Vagina (tissue), 2 donors: ENCODE measurements at regions not wholly inside any gene's neighbourhood (a gene's known extent, or its start where the extent isn't known, plus 50 kb on each side); places are given as distances from the start of the nearest gene placed in this dataset.

Experiments
- DNase-seq, 2 donors: peaks; one replicate each; pipeline ENCODE4 v3.0.0-alpha.2; 2017; ENCODE audit errors: extremely low spot score in 2 of 2
- H3K27ac ChIP-seq: fragments of 200-600 bp; sonication (generic); one replicate; pipeline ENCODE4 v1.5.1; 2019
- H3K27me3 ChIP-seq: fragments of 200-600 bp; sonication (generic); one replicate; pipeline ENCODE4 v1.5.1; 2019
- H3K36me3 ChIP-seq, 2 donors: fragments of 200-600 bp; sonication (generic); one replicate each; pipeline ENCODE4 v1.5.1; 2017 to 2019
- H3K4me1 ChIP-seq: fragments of 200-600 bp; sonication (generic); one replicate; pipeline ENCODE4 v1.5.1; 2019
- H3K4me3 ChIP-seq, 2 donors: fragments of 200-600 bp; sonication (generic); 1 replicate in 1 of 2; 2 replicates in 1 of 2; pipeline ENCODE4 v1.5.1; 2016 to 2019
- H3K9me3 ChIP-seq: fragments of 200-600 bp; sonication (generic); one replicate; pipeline ENCODE4 v1.5.1; 2019
- POLR2A ChIP-seq, 2 donors: fragments of 450-650 bp; IDR thresholded peaks; one replicate each; pipeline ENCODE4 v1.6.1; 2017; ENCODE audit warnings: antibody characterized with exemption in 2 of 2, mild to moderate bottlenecking in 2 of 2, moderate library complexity in 2 of 2
- POLR2AphosphoS5 ChIP-seq, 2 donors: sonication (generic); formaldehyde crosslinking; IDR thresholded peaks; one replicate each; pipeline ENCODE4 v1.9.0; 2017; ENCODE audit warnings: antibody characterized with exemption in 2 of 2, mild to moderate bottlenecking in 2 of 2, low read depth in 1 of 2; ENCODE audit not compliant: insufficient read depth in 1 of 2
- intact Hi-C: fragments of 100-400 bp; cut with DNase I; formaldehyde crosslinking; loops from one replicate; pipeline ENCODE4 v1.15.1; 2023
- TF ChIP-seq, protein P1 (sequence below), 3 experiments: fragments of 450-650 bp in 2 of 3; fragments of 200-600 bp in 1 of 3; sonication (generic) in 1 of 3; IDR thresholded peaks; one replicate each; pipeline ENCODE4 v1.5.1; 2017 to 2019; ENCODE audit warnings: antibody characterized with exemption in 3 of 3, mild to moderate bottlenecking in 2 of 3, moderate library complexity in 2 of 3

GRCh38 chr1:5551274-5551975 lies 440.8 kb downstream of the NPHP4 start:
- H3K4me1 ChIP-seq: no peaks in the 10 kb centered on the region
- peak in 1 of 2 donors; percentile 64 for DNase-seq
- H3K4me3 ChIP-seq: no peak overlapping the region
- no peaks in the 10 kb centered on the region for H3K27me3 ChIP-seq
- TF ChIP-seq, protein P1, sequence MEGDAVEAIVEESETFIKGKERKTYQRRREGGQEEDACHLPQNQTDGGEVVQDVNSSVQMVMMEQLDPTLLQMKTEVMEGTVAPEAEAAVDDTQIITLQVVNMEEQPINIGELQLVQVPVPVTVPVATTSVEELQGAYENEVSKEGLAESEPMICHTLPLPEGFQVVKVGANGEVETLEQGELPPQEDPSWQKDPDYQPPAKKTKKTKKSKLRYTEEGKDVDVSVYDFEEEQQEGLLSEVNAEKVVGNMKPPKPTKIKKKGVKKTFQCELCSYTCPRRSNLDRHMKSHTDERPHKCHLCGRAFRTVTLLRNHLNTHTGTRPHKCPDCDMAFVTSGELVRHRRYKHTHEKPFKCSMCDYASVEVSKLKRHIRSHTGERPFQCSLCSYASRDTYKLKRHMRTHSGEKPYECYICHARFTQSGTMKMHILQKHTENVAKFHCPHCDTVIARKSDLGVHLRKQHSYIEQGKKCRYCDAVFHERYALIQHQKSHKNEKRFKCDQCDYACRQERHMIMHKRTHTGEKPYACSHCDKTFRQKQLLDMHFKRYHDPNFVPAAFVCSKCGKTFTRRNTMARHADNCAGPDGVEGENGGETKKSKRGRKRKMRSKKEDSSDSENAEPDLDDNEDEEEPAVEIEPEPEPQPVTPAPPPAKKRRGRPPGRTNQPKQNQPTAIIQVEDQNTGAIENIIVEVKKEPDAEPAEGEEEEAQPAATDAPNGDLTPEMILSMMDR (IDR thresholded peaks at IDR 0.05): no peak
- TF ChIP-seq POLR2A (IDR thresholded peaks at IDR 0.05) (no peak), POLR2AphosphoS5 (IDR thresholded peaks at IDR 0.05; ENCODE audit: insufficient read depth in 1 of 2, low read depth in 1 of 2) (no peak)
- intact Hi-C loops: no loop called here
- no peaks in the 10 kb centered on the region for H3K36me3 ChIP-seq
- no peaks in the 10 kb centered on the region for H3K9me3 ChIP-seq
- H3K27ac ChIP-seq: no peak overlapping the region

GRCh38 chr1:5548266-5548665 lies 444.0 kb downstream of the NPHP4 start:
- intact Hi-C loops: no loop called here
- Histone ChIP-seq H3K4me1 (no peaks in the 10 kb centered on the region), H3K27ac (no peak overlapping the region), H3K9me3 (no peaks in the 10 kb centered on the region), H3K4me3 (no peak overlapping the region), H3K36me3 (no peaks in the 10 kb centered on the region), H3K27me3 (no peaks in the 10 kb centered on the region)
- no peak for DNase-seq
- TF ChIP-seq, protein P1 (IDR thresholded peaks at IDR 0.05): no peak
- TF ChIP-seq POLR2A (IDR thresholded peaks at IDR 0.05): no peak
- no peak for TF ChIP-seq POLR2AphosphoS5 (IDR thresholded peaks at IDR 0.05; ENCODE audit: insufficient read depth in 1 of 2, low read depth in 1 of 2)

DNA sequence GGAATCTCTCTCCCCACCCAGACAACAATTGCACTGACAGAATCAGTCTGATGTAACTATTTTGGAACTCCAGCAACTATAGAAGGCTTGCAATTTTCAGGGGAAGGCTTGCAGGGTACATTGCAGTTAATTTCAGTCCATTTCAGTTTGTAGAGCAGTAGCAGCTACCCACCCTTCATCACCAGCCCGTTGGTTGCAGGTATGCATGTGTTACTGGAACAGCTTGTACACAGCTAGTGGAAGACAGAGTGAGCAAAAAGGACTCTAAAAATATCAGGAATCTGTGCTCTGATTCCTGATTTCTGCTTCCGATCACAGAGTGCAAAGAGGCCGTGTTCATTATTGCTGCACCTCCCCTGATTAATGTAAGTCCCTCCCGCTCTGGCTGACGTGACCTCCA lies 449.0 kb downstream of the NPHP4 start:
- H3K36me3 ChIP-seq: no peaks in the 10 kb centered on the region
- H3K4me1 ChIP-seq: no peaks in the 10 kb centered on the region
- H3K4me3 ChIP-seq: no peak overlapping the region
- no peaks in the 10 kb centered on the region for H3K27me3 ChIP-seq
- DNase-seq: no peak
- H3K9me3 ChIP-seq: no peaks in the 10 kb centered on the region
- TF ChIP-seq, protein P1 (IDR thresholded peaks at IDR 0.05): no peak
- TF ChIP-seq POLR2AphosphoS5 (IDR thresholded peaks at IDR 0.05; ENCODE audit: insufficient read depth in 1 of 2, low read depth in 1 of 2) (no peak), POLR2A (IDR thresholded peaks at IDR 0.05) (no peak)
- intact Hi-C loops: no loop called here
- no peak overlapping the region for H3K27ac ChIP-seq

DNA sequence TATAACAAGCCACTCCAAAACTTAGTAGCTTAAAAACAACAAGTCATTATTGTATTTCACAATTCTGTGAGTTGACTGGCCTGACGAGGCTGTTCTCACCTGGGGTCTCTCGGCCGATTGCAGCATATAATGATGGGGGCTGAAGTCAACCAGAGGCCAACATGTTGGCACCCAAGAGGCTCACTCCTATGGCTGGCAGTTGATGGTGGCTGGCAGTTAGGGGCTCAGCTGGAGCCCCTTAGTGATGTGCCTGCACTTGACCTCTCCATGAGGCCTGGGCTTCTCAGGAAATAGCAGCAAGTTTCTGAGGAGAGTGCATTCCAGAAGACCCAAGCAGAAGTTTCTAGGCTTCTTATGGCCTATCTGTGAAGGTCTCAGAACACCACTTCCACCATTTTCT lies 459.4 kb downstream of the NPHP4 start:
- Histone ChIP-seq H3K9me3 (no peaks in the 10 kb centered on the region), H3K36me3 (no peaks in the 10 kb centered on the region), H3K4me3 (no peak overlapping the region), H3K27ac (no peak overlapping the region), H3K4me1 (no peaks in the 10 kb centered on the region), H3K27me3 (no peaks in the 10 kb centered on the region)
- intact Hi-C loops: no loop called here
- TF ChIP-seq POLR2AphosphoS5 (IDR thresholded peaks at IDR 0.05; ENCODE audit: insufficient read depth in 1 of 2, low read depth in 1 of 2) (no peak), POLR2A (IDR thresholded peaks at IDR 0.05) (no peak)
- TF ChIP-seq, protein P1 (IDR thresholded peaks at IDR 0.05): no peak
- DNase-seq: peak in 1 of 2 donors; percentile 74

- intact Hi-C loops: no loop called here
- Histone ChIP-seq H3K27ac (no peak overlapping the region), H3K9me3 (no peaks in the 10 kb centered on the region), H3K36me3 (no peaks in the 10 kb centered on the region), H3K4me3 (no peak overlapping the region), H3K4me1 (no peaks in the 10 kb centered on the region), H3K27me3 (no peaks in the 10 kb centered on the region)
- peak; percentile 69 to 91 for DNase-seq
- no peak for TF ChIP-seq POLR2AphosphoS5 (IDR thresholded peaks at IDR 0.05; ENCODE audit: insufficient read depth in 1 of 2, low read depth in 1 of 2)
- TF ChIP-seq POLR2A (IDR thresholded peaks at IDR 0.05): no peak
- TF ChIP-seq, protein P1 (IDR thresholded peaks at IDR 0.05): no peak
Observed at GRCh38 chr1:5526822-5527551, 465.2 kb downstream of the NPHP4 start.
